KOPT-K1 (cell line): ENCODE measurements at regions not wholly inside any gene's neighbourhood (a gene's known extent, or its start where the extent isn't known, plus 50 kb on each side); places are given as distances from the start of the nearest gene placed in this dataset.

ENCODE experiments used
- H3K27ac ChIP-seq: fragments of 200-600 bp; sonication (generic); 2 replicates; pipeline ENCODE4 v1.5.1; 2016; ENCODE audit warnings: antibody characterized with exemption, mild to moderate bottlenecking, low read depth, low read length; ENCODE audit not compliant: poor library complexity, severe bottlenecking
- H3K36me3 ChIP-seq: fragments of 200-600 bp; sonication (generic); 2 replicates; pipeline ENCODE4 v1.5.1; 2017; ENCODE audit warnings: antibody characterized with exemption, mild to moderate bottlenecking, low read length, moderate library complexity; ENCODE audit not compliant: insufficient read depth
- H3K9me3 ChIP-seq: fragments of 200-600 bp; sonication (generic); 2 replicates; pipeline ENCODE4 v1.5.1; 2017; ENCODE audit warnings: antibody characterized with exemption, low read length, mild to moderate bottlenecking; ENCODE audit not compliant: insufficient read depth, poor library complexity, severe bottlenecking

GRCh38 chr2:128790541-128791001, 471.9 kb upstream of the HS6ST1 start:
- Histone ChIP-seq H3K27ac (no peak overlapping the region), H3K36me3 (no peaks in the 10 kb centered on the region), H3K9me3 (no peaks in the 10 kb centered on the region)

DNA sequence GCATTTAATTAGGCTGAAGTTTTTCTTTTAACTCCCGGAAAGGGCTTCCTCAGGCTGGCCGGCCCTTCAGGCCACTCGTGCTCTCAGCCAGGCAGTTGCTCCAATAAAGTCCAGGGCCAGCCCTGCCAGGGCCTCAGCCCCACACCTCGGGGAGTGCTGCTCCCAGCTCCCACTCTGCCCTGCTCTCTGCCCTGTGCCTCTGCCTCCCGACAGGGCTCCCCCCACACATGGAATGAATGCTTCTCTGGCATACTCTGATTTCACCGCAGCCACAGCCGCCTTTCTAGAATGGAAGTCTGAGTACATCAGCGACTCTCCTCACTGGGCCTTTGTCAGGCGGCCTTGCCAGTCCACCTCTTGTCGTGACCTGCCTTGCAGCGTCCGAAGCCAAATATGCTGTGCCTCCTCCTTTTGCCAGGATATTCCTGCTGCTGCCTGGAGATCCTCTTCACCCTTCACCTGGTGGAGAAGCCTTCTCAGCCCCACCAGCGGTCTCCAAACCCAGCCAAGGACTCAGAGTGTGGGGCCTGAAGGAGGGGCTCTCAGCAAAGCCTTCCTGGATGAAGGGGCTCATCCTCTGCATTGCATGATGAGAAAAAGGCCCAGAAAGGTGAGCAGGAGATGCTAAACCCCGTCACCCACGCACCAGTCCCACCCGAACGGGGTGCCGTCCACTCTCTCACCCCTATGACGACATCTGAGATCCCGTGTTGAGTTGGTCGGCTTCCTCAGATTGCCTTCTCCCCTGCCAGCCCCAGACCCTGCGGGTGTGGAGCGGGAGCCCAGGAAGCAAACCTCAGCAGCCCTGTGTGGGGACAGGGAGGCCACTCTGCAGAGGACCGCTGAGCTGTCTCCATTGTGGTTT, 472.7 kb upstream of the HS6ST1 start:
- H3K36me3 ChIP-seq = no peaks in the 10 kb centered on the region
- H3K27ac ChIP-seq = no peak overlapping the region
- no peaks in the 10 kb centered on the region for H3K9me3 ChIP-seq

GRCh38 chr2:128791985-128792320, 473.3 kb upstream of the HS6ST1 start:
- no peaks in the 10 kb centered on the region for H3K9me3 ChIP-seq
- no peak overlapping the region for H3K27ac ChIP-seq
- H3K36me3 ChIP-seq = no peaks in the 10 kb centered on the region

- Histone ChIP-seq H3K36me3 (no peaks in the 10 kb centered on the region), H3K9me3 (no peaks in the 10 kb centered on the region)
Observed at GRCh38 chr2:128792476-128793054, 473.9 kb upstream of the HS6ST1 start.

GRCh38 chr2:128793404-128793803, 474.7 kb upstream of the HS6ST1 start:
- Histone ChIP-seq H3K27ac (no peak overlapping the region), H3K36me3 (no peaks in the 10 kb centered on the region), H3K9me3 (no peaks in the 10 kb centered on the region)

More at GRCh38 chr2:128792476-128793054, 473.9 kb upstream of the HS6ST1 start:
- H3K27ac ChIP-seq = no peak overlapping the region

GRCh38 chr2:128794285-128794684, 475.6 kb upstream of the HS6ST1 start:
- Histone ChIP-seq H3K9me3 (no peaks in the 10 kb centered on the region), H3K36me3 (no peaks in the 10 kb centered on the region), H3K27ac (no peak overlapping the region)

DNA sequence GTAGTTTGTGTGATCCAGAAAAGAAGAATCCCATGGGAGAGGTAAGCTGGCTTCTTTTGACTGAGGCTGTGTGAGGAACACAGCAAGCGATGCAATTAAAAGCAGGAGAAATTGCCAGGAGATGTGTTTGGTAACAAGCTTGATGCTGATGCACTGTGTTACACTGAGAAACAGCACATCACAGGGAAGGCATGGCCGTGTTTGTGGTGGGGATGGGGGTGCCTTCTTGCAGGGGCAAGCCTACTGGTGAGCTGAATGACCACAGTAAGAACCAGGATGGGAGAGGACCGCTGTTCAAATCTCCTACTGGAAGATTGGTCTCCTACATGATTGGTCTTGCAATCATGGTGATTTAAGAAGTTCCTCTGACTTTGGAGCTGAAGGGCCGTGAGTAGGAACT, 477.7 kb upstream of the HS6ST1 start:
- Histone ChIP-seq H3K27ac (no peak overlapping the region), H3K9me3 (no peaks in the 10 kb centered on the region)

GRCh38 chr2:128797092-128797491, 478.4 kb upstream of the HS6ST1 start:
- no peaks in the 10 kb centered on the region for H3K36me3 ChIP-seq
- no peak overlapping the region for H3K27ac ChIP-seq
- H3K9me3 ChIP-seq = no peaks in the 10 kb centered on the region

More for the DNA sequence above, 477.7 kb upstream of the HS6ST1 start:
- H3K36me3 ChIP-seq = no peaks in the 10 kb centered on the region

DNA sequence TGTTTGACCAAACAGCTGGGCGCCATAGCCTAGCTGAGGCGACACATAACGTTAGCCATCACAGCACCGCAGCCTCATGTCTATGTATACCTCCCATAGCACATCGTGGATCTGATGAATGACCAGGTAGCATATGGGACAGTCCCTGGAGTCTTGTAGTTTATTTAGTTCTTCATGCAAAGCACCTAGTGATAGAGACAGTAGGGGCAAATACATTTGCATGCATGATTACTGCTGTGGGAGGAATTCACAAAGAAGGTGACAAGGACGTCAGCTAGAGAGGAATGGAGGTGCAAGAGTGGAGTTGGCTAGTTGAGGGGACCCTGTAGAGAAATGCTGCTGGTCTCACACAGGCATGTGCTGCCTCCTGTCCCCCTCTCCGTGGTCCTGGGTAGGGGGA, 478.9 kb upstream of the HS6ST1 start:
- no peak overlapping the region for H3K27ac ChIP-seq
- no peaks in the 10 kb centered on the region for H3K36me3 ChIP-seq
- no peaks in the 10 kb centered on the region for H3K9me3 ChIP-seq

- Histone ChIP-seq H3K27ac (no peak overlapping the region), H3K9me3 (no peaks in the 10 kb centered on the region), H3K36me3 (no peaks in the 10 kb centered on the region)
Observed at GRCh38 chr2:128797937-128798336, 479.3 kb upstream of the HS6ST1 start.

DNA sequence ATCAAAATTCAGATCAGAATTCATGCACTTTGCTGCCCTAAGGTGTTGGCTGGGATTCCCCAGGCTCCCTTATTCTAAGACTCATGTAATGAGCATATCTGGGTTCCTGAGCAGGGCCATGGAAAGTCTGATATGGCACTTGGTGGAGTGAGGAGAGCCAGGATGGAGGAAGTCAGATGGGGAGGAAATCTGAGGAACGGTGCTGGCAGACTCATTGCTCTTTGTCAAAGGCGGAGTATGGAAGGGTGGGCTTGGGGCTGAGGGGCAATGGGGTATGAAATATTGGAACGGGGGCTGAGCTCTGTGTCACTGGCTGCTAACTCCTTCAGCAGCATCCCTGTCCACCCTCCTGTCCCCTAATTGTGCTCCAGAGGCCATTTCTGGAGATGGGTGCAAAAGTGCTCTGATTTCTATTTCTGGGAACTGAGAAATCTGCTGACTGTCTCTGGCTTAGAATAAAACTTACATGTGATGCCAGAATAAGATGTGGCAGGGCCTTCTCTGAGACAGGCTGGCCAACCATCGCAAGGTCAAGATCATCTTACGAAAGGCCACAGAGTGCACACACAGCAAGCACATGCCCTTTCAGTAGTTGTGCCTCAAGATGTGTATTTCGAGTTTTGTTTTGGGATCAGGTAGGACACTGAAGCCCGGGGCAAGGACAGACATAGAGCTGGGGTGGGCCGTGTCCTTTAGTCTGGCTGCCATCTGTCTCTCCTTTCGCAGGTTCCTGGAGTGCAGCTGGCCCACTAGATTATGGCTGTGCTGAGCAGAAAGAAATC, 480.0 kb upstream of the HS6ST1 start:
- Histone ChIP-seq H3K36me3 (no peaks in the 10 kb centered on the region), H3K27ac (no peak overlapping the region), H3K9me3 (no peaks in the 10 kb centered on the region)

GRCh38 chr2:128799284-128799552, 480.6 kb upstream of the HS6ST1 start:
- Histone ChIP-seq H3K36me3 (no peaks in the 10 kb centered on the region), H3K9me3 (no peaks in the 10 kb centered on the region), H3K27ac (no peak overlapping the region)

- Histone ChIP-seq H3K9me3 (no peaks in the 10 kb centered on the region), H3K36me3 (no peaks in the 10 kb centered on the region), H3K27ac (no peak overlapping the region)
Observed at GRCh38 chr2:128799730-128800129, 481.1 kb upstream of the HS6ST1 start.

DNA sequence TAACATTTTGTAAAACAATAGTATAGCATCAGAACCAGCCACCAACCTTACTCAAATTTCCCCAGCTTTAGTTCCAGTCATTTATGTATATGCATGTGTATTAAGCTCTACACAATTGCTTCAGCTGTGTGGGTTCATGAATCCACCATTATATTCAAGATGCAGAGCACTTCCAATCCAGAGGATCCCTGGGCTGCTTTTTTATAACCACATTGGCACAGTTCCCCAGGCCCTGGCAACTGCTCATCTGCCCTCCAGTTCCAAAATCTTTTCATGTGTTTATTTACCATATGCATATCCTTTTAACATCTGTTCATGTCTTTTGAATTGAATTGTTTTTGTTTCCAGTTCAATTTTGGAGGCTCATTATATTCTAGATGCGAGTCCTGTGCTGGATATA, 482.9 kb upstream of the HS6ST1 start:
- H3K36me3 ChIP-seq = no peaks in the 10 kb centered on the region
- H3K27ac ChIP-seq = no peak overlapping the region
- no peaks in the 10 kb centered on the region for H3K9me3 ChIP-seq

GRCh38 chr2:128803222-128803621, 484.6 kb upstream of the HS6ST1 start:
- H3K27ac ChIP-seq = no peak overlapping the region
- H3K36me3 ChIP-seq = no peaks in the 10 kb centered on the region

More at GRCh38 chr2:128803222-128803621, 484.6 kb upstream of the HS6ST1 start:
- H3K9me3 ChIP-seq = peaks cover 4% of the 10 kb centered on the region
